B cell (primary cell): ENCODE measurements at regions not wholly inside any gene's neighbourhood (a gene's known extent, or its start where the extent isn't known, plus 50 kb on each side); places are given as distances from the start of the nearest gene placed in this dataset.

ENCODE experiments used
- ATAC-seq: fragments of 200-7000 bp; cut with Tn5 transposase; one replicate; pipeline ENCODE4 v1.10.0; 2021; ENCODE audit warnings: low read depth, mild to moderate bottlenecking, moderate number of reproducible peaks, moderate library complexity
- CTCF ChIA-PET: fragments of 350-600 bp; sonication (Branson Sonifier 250); formaldehyde crosslinking; loops from one replicate; lab custom pipeline; 2021; ENCODE audit warnings: antibody characterized with exemption, inconsistent platforms; lab: Charles Lee
- POLR2A ChIA-PET: fragments of 350-600 bp; sonication (Branson Sonifier 250); formaldehyde crosslinking; loops from one replicate; lab custom pipeline; 2021; ENCODE audit warnings: antibody characterized with exemption; lab: Charles Lee
- DNase-seq: peaks from one replicate; pipeline ENCODE4 v3.0.0; 2013
- H2AFZ ChIP-seq: 2 replicates; pipeline ENCODE4 v1.6.1; 2012; ENCODE audit warnings: mild to moderate bottlenecking, low read depth, low read length; ENCODE audit not compliant: insufficient read depth, poor library complexity, severe bottlenecking
- H3K27ac ChIP-seq, 2 donors: 1 replicate in 1 of 2; 2 replicates in 1 of 2; pipeline ENCODE4 v1.5.1; 2012 to 2013; ENCODE audit warnings: low read length in 2 of 2, mild to moderate bottlenecking in 2 of 2, moderate library complexity in 1 of 2
- H3K27me3 ChIP-seq, 4 experiments: fragments of 200-600 bp in 1 of 4; sonication (generic) in 1 of 4; replicated peaks in 1 of 4; 1 replicate in 2 of 4; 2 replicates in 2 of 4; pipeline versions ENCODE4 v1.6.1 to v1.7.0; 2013 to 2016; ENCODE audit warnings: low read length in 3 of 4, mild to moderate bottlenecking in 2 of 4, mixed read lengths in 1 of 4, moderate library complexity in 1 of 4; ENCODE audit not compliant: insufficient read depth in 4 of 4, control insufficient read depth in 3 of 4; ENCODE audit errors: control extremely low read depth in 1 of 4
- H3K36me3 ChIP-seq, 2 experiments: replicated peaks in 1 of 2; 1 replicate in 1 of 2; 2 replicates in 1 of 2; pipeline versions ENCODE4 v1.6.1 to v1.7.1; 2013; ENCODE audit warnings: low read length in 1 of 2; ENCODE audit not compliant: insufficient read depth in 2 of 2, control insufficient read depth in 1 of 2; ENCODE audit errors: control extremely low read depth in 1 of 2, extremely low read depth in 1 of 2
- H3K4me1 ChIP-seq, 2 donors: fragments of 200-600 bp in 1 of 2; sonication (generic) in 1 of 2; 1 replicate in 1 of 2; 2 replicates in 1 of 2; pipeline versions ENCODE4 v1.5.1 to v1.6.1; 2013 to 2017; ENCODE audit warnings: low read length in 2 of 2; ENCODE audit not compliant: control insufficient read depth in 2 of 2, insufficient read depth in 2 of 2
- H3K4me2 ChIP-seq: replicated peaks from 2 replicates; pipeline ENCODE3; 2012; ENCODE audit warnings: mild to moderate bottlenecking, low read depth, low read length; ENCODE audit not compliant: poor library complexity, severe bottlenecking
- H3K4me3 ChIP-seq, 5 experiments: fragments of 200-600 bp in 1 of 5; sonication (generic) in 1 of 5; 1 replicate in 3 of 5; 2 replicates in 2 of 5; pipeline versions ENCODE4 v1.5.1 to v1.7.0; 2011 to 2016; ENCODE audit warnings: low read length in 4 of 5, mild to moderate bottlenecking in 4 of 5, low read depth in 2 of 5, control low read depth in 1 of 5, moderate library complexity in 1 of 5; ENCODE audit not compliant: insufficient read depth in 1 of 5; ENCODE audit errors: control extremely low read depth in 1 of 5, extremely low read depth in 1 of 5
- H3K79me2 ChIP-seq: fragments of 200-600 bp; sonication (generic); one replicate; pipeline ENCODE4 v1.6.0; 2016; ENCODE audit warnings: low read length; ENCODE audit not compliant: control insufficient read depth, insufficient read depth
- H3K9ac ChIP-seq: fragments of 200-600 bp; sonication (generic); 2 replicates; pipeline ENCODE4 v1.6.1; 2017; ENCODE audit warnings: mild to moderate bottlenecking, low read length, moderate library complexity
- H3K9me3 ChIP-seq, 3 donors: one replicate each; pipeline versions ENCODE4 v1.6.1 to v1.7.1; 2013; ENCODE audit warnings: low read length in 2 of 3; ENCODE audit not compliant: control insufficient read depth in 2 of 3, insufficient read depth in 1 of 3; ENCODE audit errors: control extremely low read depth in 1 of 3
- H4K20me1 ChIP-seq: 2 replicates; pipeline ENCODE4 v1.6.0; 2012; ENCODE audit warnings: mild to moderate bottlenecking, low read length; ENCODE audit not compliant: insufficient read depth, control insufficient read depth, poor library complexity, severe bottlenecking
- H3K27ac Mint-ChIP-seq: one replicate; pipeline ENCODE4 v1.8.0; 2021; ENCODE audit warnings: mixed read lengths
- H3K27me3 Mint-ChIP-seq: one replicate; pipeline ENCODE4 v1.8.0; 2021; ENCODE audit warnings: mixed read lengths
- H3K4me1 Mint-ChIP-seq: one replicate; pipeline ENCODE4 v1.8.0; 2021; ENCODE audit warnings: mixed read lengths
- H3K4me3 Mint-ChIP-seq: one replicate; pipeline ENCODE4 v1.8.0; 2021; ENCODE audit warnings: mixed read lengths
- H3K9me3 Mint-ChIP-seq: one replicate; pipeline ENCODE4 v1.8.0; 2022; ENCODE audit warnings: mixed read lengths; ENCODE audit not compliant: insufficient read depth
- EZH2 ChIP-seq: IDR thresholded peaks from 2 replicates; pipeline ENCODE4 v1.6.1; 2012; ENCODE audit warnings: borderline replicate concordance, low read depth, mild to moderate bottlenecking, moderate library complexity, low read length; ENCODE audit not compliant: insufficient read depth, poor library complexity, severe bottlenecking
- WGBS: methylation state at CpG from one replicate; pipeline ENCODE4 v1.1.5; 2013; ENCODE audit warnings: missing lambda C conversion rate; ENCODE audit not compliant: insufficient coverage; 5-methylcytosine and 5-hydroxymethylcytosine counted together
- intact Hi-C: fragments of 100-400 bp; cut with micrococcal nuclease; formaldehyde crosslinking; loops from one replicate; pipeline ENCODE4 v1.10.0; 2022
- TF ChIP-seq, protein P1 (sequence below): fragments of 200-600 bp; IDR thresholded peaks from one replicate; pipeline ENCODE4 v1.8.0; 2022; ENCODE audit warnings: antibody characterized with exemption, mild to moderate bottlenecking

DNA sequence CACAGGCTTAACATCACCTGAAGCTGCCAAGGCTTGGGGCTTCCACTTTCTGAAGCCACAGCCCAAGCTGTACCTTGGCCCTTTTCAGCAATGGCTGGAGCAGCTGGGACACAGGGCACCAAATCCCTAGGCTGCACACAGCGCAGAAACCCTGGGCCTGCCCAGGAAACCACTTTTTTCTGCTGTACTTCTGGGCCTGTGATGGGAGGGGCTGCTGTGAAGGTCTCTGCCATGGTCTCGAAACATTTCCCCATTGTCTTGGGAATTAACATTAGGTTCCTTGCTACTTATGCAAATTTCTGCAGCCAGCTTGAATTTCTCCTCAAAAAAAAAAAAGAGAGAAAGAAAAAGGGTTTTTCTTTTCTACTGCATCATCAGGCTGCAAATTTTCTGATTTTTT is 219.1 kb downstream of the RPL10L start:
- H3K4me3 Mint-ChIP-seq: no peak overlapping the region

DNA sequence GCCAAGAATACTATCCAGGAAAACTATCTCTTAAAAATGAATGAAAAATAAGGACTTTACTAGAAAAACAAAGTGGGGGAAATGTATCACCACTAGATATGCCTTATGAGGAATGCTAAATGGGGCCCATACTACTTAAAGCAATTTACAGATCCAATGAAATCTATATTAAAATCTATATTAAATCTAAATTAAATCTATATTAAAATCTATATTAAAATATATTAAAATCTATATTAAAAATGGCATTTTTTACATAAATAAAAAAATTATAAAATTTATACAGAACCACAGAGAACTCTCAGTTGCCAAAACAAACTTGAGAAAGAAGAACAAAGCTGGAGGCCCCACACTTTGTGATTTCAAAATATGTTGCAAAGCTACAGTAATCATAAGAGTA is 234.5 kb downstream of the RPL10L start:
- POLR2A ChIA-PET: no interaction called here
- Histone ChIP-seq H3K4me2 (no peak overlapping the region), H3K9ac (no peak overlapping the region), H2AFZ (no peak overlapping the region), H3K36me3 (no peaks in the 10 kb centered on the region), H3K9me3 (peaks cover 0 to 2% (median 0%) of the 10 kb centered on the region in 3 donors), H3K27me3 (no peaks in the 10 kb centered on the region), H3K79me2 (no peaks in the 10 kb centered on the region), H3K4me3 (no peak overlapping the region), H3K27ac (no peak overlapping the region), H3K4me1 (no peaks in the 10 kb centered on the region), H4K20me1 (no peaks in the 10 kb centered on the region)
- TF ChIP-seq, protein P1, sequence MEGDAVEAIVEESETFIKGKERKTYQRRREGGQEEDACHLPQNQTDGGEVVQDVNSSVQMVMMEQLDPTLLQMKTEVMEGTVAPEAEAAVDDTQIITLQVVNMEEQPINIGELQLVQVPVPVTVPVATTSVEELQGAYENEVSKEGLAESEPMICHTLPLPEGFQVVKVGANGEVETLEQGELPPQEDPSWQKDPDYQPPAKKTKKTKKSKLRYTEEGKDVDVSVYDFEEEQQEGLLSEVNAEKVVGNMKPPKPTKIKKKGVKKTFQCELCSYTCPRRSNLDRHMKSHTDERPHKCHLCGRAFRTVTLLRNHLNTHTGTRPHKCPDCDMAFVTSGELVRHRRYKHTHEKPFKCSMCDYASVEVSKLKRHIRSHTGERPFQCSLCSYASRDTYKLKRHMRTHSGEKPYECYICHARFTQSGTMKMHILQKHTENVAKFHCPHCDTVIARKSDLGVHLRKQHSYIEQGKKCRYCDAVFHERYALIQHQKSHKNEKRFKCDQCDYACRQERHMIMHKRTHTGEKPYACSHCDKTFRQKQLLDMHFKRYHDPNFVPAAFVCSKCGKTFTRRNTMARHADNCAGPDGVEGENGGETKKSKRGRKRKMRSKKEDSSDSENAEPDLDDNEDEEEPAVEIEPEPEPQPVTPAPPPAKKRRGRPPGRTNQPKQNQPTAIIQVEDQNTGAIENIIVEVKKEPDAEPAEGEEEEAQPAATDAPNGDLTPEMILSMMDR: no peak
- no peak for TF ChIP-seq EZH2
- Mint-ChIP-seq H3K9me3 (peaks cover 14% of the 10 kb centered on the region), H3K27ac (no peak overlapping the region), H3K27me3 (no peaks in the 10 kb centered on the region), H3K4me1 (no peaks in the 10 kb centered on the region), H3K4me3 (no peak overlapping the region)
- DNase-seq (no peak), ATAC-seq (no peak)
- CTCF ChIA-PET: no interaction called here
- intact Hi-C loops: no loop called here

More for the DNA sequence above, 219.1 kb downstream of the RPL10L start:
- no peak for ATAC-seq
- Histone ChIP-seq H3K36me3 (no peaks in the 10 kb centered on the region), H4K20me1 (no peaks in the 10 kb centered on the region), H2AFZ (no peak overlapping the region), H3K79me2 (no peaks in the 10 kb centered on the region), H3K4me3 (no peak overlapping the region), H3K27me3 (no peaks in the 10 kb centered on the region), H3K4me1 (no peaks in the 10 kb centered on the region), H3K9me3 (peaks cover 0 to 7% (median 0%) of the 10 kb centered on the region in 3 donors), H3K9ac (no peak overlapping the region), H3K4me2 (no peak overlapping the region), H3K27ac (no peak overlapping the region)
- Mint-ChIP-seq H3K27me3 (no peaks in the 10 kb centered on the region), H3K27ac (no peak overlapping the region), H3K4me1 (no peaks in the 10 kb centered on the region), H3K9me3 (no peaks in the 10 kb centered on the region)
- TF ChIP-seq EZH2: no peak
- TF ChIP-seq, protein P1: no peak
- intact Hi-C loops: no loop called here
- ChIA-PET POLR2A (no interaction called here), CTCF (no interaction called here)
- 73% methylated on average over 1 of the region's 2 CpGs for WGBS
- DNase-seq: no peak
